DLD1 (cell line): ENCODE measurements at regions not wholly inside any gene's neighbourhood (a gene's known extent, or its start where the extent isn't known, plus 50 kb on each side); places are given as distances from the start of the nearest gene placed in this dataset.

ENCODE experiments used
- in situ Hi-C: cut with HindIII; loops from 2 replicates; pipeline ENCODE4 v1.10.0; 2017; ENCODE audit warnings: low sequenced_read_pairs

- in situ Hi-C loops, result no loop called here
These were observed 649.3 kb downstream of the GALC start for GRCh38 chr14:87343652-87344051.

GRCh38 chr14:87334997-87335685 is 657.8 kb downstream of the GALC start:
- in situ Hi-C loops, result no loop called here

GRCh38 chr14:87331991-87332390 is 661.0 kb downstream of the GALC start:
- in situ Hi-C loops, result no loop called here

GRCh38 chr14:87325741-87326140 is 667.2 kb downstream of the GALC start:
- in situ Hi-C loops, result no loop called here

GRCh38 chr14:87323191-87323590 is 669.8 kb downstream of the GALC start:
- in situ Hi-C loops, result no loop called here

GRCh38 chr14:87321548-87321947 is 671.4 kb downstream of the GALC start:
- in situ Hi-C loops, result no loop called here

- in situ Hi-C loops, result no loop called here
These were observed 680.1 kb downstream of the GALC start for GRCh38 chr14:87312894-87313205.

GRCh38 chr14:87312169-87312893 is 680.7 kb downstream of the GALC start:
- in situ Hi-C loops, result no loop called here

GRCh38 chr14:87309557-87309956 is 683.4 kb downstream of the GALC start:
- in situ Hi-C loops, result no loop called here

GRCh38 chr14:87306409-87307168 is 686.4 kb downstream of the GALC start:
- in situ Hi-C loops, result no loop called here

- in situ Hi-C loops, result no loop called here
These were observed 687.6 kb downstream of the GALC start for GRCh38 chr14:87305345-87305744.

GRCh38 chr14:87304404-87304803 is 688.6 kb downstream of the GALC start:
- in situ Hi-C loops, result no loop called here

- in situ Hi-C loops, result no loop called here
These were observed 706.2 kb downstream of the GALC start for GRCh38 chr14:87286826-87287225.

GRCh38 chr14:87286191-87286590 is 706.8 kb downstream of the GALC start:
- in situ Hi-C loops, result no loop called here

- in situ Hi-C loops, result no loop called here
These were observed 707.5 kb downstream of the GALC start for GRCh38 chr14:87285506-87285905.

GRCh38 chr14:87283547-87283946 is 709.4 kb downstream of the GALC start:
- in situ Hi-C loops, result no loop called here

- in situ Hi-C loops, result no loop called here
These were observed 710.7 kb downstream of the GALC start for GRCh38 chr14:87282266-87282665.

- in situ Hi-C loops, result no loop called here
These were observed 714.6 kb downstream of the GALC start for GRCh38 chr14:87278415-87278814.

GRCh38 chr14:87271331-87271730 is 721.7 kb downstream of the GALC start:
- in situ Hi-C loops, result no loop called here

GRCh38 chr14:87268997-87269396 is 724.0 kb downstream of the GALC start:
- in situ Hi-C loops, result no loop called here

- in situ Hi-C loops, result no loop called here
These were observed 728.2 kb downstream of the GALC start for GRCh38 chr14:87264796-87265195.

GRCh38 chr14:87264272-87264785 is 728.7 kb downstream of the GALC start:
- in situ Hi-C loops, result no loop called here
